GM10266 (cell line): ENCODE measurements at regions not wholly inside any gene's neighbourhood (a gene's known extent, or its start where the extent isn't known, plus 50 kb on each side); places are given as distances from the start of the nearest gene placed in this dataset.

ENCODE experiments used
- DNase-seq: peaks from one replicate; pipeline ENCODE4 v3.0.0; 2012; ENCODE audit errors: extremely low spot score
- TF ChIP-seq, protein P1 (sequence below): IDR thresholded peaks from 2 replicates; pipeline ENCODE4 v1.5.1; 2012; ENCODE audit warnings: mild to moderate bottlenecking, low read depth; ENCODE audit not compliant: control insufficient read depth, insufficient read depth; ENCODE audit errors: missing control alignments

DNA sequence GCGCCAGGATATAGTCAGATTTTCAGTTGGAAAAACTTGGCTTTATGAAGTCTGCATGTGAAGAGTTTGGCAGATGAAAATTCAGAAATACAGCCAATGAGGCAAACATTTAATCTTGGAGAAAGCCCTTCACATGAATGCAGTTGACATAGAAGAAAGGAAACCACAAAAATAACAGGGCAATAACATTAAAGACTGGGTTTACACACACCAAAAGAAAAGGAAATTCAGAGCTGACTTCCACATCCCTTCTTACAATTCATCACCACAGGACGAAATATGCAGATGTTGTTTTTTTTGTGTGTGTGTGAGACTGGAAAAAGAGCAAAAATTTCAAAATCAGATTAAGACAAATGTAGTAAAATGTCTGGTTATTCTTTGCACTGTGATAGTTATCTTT, 69.8 kb upstream of the HEY2 start:
- no peak for DNase-seq
- TF ChIP-seq, protein P1, sequence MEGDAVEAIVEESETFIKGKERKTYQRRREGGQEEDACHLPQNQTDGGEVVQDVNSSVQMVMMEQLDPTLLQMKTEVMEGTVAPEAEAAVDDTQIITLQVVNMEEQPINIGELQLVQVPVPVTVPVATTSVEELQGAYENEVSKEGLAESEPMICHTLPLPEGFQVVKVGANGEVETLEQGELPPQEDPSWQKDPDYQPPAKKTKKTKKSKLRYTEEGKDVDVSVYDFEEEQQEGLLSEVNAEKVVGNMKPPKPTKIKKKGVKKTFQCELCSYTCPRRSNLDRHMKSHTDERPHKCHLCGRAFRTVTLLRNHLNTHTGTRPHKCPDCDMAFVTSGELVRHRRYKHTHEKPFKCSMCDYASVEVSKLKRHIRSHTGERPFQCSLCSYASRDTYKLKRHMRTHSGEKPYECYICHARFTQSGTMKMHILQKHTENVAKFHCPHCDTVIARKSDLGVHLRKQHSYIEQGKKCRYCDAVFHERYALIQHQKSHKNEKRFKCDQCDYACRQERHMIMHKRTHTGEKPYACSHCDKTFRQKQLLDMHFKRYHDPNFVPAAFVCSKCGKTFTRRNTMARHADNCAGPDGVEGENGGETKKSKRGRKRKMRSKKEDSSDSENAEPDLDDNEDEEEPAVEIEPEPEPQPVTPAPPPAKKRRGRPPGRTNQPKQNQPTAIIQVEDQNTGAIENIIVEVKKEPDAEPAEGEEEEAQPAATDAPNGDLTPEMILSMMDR: no peak

GRCh38 chr6:125682939-125683338, 66.5 kb upstream of the HEY2 start:
- TF ChIP-seq, protein P1: no peak
- DNase-seq: no peak

DNA sequence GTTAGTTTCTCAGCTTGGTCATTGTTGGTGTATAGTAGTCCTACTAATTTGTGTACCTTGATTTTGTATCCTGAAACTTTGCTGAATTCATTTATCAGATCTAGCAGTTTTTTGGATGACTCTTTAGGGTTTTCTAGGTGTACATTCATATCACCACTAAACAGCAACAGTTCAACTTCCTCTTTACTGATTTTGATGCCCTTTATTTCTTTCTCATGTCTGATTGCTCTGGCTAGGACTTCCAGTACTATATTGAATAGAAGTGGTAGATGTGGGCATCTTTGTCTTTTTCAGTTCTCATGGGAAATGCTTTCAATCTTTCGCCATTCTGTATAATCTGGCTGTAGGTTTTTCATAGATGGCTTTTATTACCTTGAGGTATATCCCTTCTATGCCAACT, 61.3 kb upstream of the HEY2 start:
- no peak for DNase-seq
- TF ChIP-seq, protein P1: no peak

GRCh38 chr6:125693480-125693879, 56.0 kb upstream of the HEY2 start:
- TF ChIP-seq, protein P1: no peak
- no peak for DNase-seq

DNA sequence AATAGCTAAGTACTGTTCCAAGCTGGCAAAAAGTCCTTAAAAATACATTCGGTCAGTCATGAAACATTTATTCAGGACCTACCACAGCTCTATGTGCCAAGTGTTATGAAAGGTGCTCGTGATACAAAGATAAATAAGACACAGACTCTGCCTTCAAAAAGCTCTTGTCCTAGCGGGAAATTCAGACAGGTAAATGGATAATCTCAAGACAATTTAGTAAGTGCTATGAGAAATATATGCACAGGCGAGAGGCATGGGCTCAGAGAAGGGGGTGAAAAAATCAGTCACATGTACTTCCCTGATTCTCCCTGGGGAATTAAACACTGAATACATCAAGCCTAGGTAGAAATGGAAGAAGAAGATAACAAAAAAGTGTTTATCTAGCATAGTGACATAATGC, 49.8 kb upstream of the HEY2 start:
- no peak for DNase-seq
- TF ChIP-seq, protein P1: no peak
